Upper lobe of left lung (tissue), 4 donors: ENCODE measurements at regions not wholly inside any gene's neighbourhood (a gene's known extent, or its start where the extent isn't known, plus 50 kb on each side); places are given as distances from the start of the nearest gene placed in this dataset.

ENCODE experiments used
- CTCF ChIP-seq, 6 experiments: fragments of 450-650 bp in 4 of 6; fragments of 200-600 bp in 2 of 6; sonication (generic) in 2 of 6; IDR thresholded peaks; one replicate each; pipeline ENCODE4 v1.5.1; 2016 to 2019; ENCODE audit warnings: antibody characterized with exemption in 6 of 6
- POLR2AphosphoS5 ChIP-seq, 2 donors: sonication (generic); formaldehyde crosslinking; IDR thresholded peaks; one replicate each; pipeline ENCODE4 v1.5.1; 2017; ENCODE audit warnings: antibody characterized with exemption in 2 of 2

DNA sequence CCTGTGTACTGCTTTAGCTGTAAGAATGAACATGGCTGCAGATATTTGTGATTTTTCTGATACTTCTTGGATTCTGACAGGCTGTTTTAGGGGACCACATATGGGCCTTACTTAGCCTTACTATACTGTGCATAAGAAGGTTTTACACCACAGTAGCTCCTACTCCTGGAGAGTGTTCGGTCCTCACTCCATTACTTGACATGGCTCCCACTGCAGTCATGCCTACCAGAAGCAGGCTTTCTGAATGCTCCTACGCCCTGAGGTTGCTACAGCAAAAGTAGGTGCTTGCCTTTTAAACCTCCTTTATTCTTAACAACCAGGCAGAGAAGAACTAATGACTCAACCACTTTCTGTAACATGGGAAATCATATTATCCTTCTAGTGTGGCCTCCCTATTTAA, 125.2 kb upstream of the MAP2 start:
- no peak for TF ChIP-seq CTCF (IDR thresholded peaks at IDR 0.05)
- no peak for TF ChIP-seq POLR2AphosphoS5 (IDR thresholded peaks at IDR 0.05)
